WTC11 (cell line): ENCODE measurements at regions not wholly inside any gene's neighbourhood (a gene's known extent, or its start where the extent isn't known, plus 50 kb on each side); places are given as distances from the start of the nearest gene placed in this dataset.
"Not testable (repeated sequence)": the region's sequence is repeated elsewhere in the genome, so short reads cannot be mapped to it uniquely, and the experiment has no call there.

Experiments used
- ATAC-seq: fragments of 200-7000 bp; cut with Tn5 transposase; 2 replicates; pipeline ENCODE4 v1.10.0; 2021; ENCODE audit warnings: mild to moderate bottlenecking, moderate library complexity
- CTCF ChIA-PET: fragments of 300-600 bp; sonication (Branson Sonifier 250); formaldehyde crosslinking; loops from one replicate; lab custom pipeline; 2021; ENCODE audit warnings: antibody characterized with exemption; lab: Charles Lee
- POLR2A ChIA-PET: fragments of 350-600 bp; sonication (Branson Sonifier 250); formaldehyde crosslinking; loops from one replicate; lab custom pipeline; 2021; ENCODE audit warnings: antibody characterized with exemption; lab: Charles Lee
- DNase-seq: peaks from one replicate; pipeline ENCODE4 v3.0.0; 2021; ENCODE audit warnings: low spot score
- H3K27ac Mint-ChIP-seq: 2 replicates; pipeline ENCODE4 v1.8.0; 2021; ENCODE audit warnings: mixed read lengths
- H3K27me3 Mint-ChIP-seq: 2 replicates; pipeline ENCODE4 v1.8.0; 2021; ENCODE audit warnings: low read depth, mild to moderate bottlenecking, moderate library complexity, mixed read lengths
- H3K36me3 Mint-ChIP-seq: 2 replicates; pipeline ENCODE4 v1.8.0; 2021; ENCODE audit warnings: mixed read lengths
- H3K4me1 Mint-ChIP-seq: 2 replicates; pipeline ENCODE4 v1.8.0; 2022; ENCODE audit warnings: mixed read lengths
- H3K4me3 Mint-ChIP-seq: 2 replicates; pipeline ENCODE4 v1.8.0; 2021; ENCODE audit warnings: mild to moderate bottlenecking, moderate library complexity, mixed read lengths
- H3K9me3 Mint-ChIP-seq: 2 replicates; pipeline ENCODE4 v1.8.0; 2021; ENCODE audit warnings: mixed read lengths
- AR ChIP-seq: fragments of 250-450 bp; sonication (Bioruptor Pico); IDR thresholded peaks from 2 replicates; pipeline ENCODE4 v1.9.0; 2021; ENCODE audit warnings: mild to moderate bottlenecking
- ATF3 ChIP-seq: sonication (generic); formaldehyde crosslinking; conservative IDR thresholded peaks from 2 replicates; pipeline ENCODE4 v1.8.1; 2022; ENCODE audit warnings: mild to moderate bottlenecking, missing genetic modification reagents
- ATF6 ChIP-seq: sonication (generic); formaldehyde crosslinking; IDR thresholded peaks from 2 replicates; pipeline ENCODE4 v1.8.1; 2023; ENCODE audit warnings: mild to moderate bottlenecking, missing genetic modification reagents
- CBFB ChIP-seq: sonication (generic); formaldehyde crosslinking; IDR thresholded peaks from 2 replicates; pipeline ENCODE4 v1.8.1; 2022; ENCODE audit warnings: mild to moderate bottlenecking, low read depth, missing genetic modification reagents
- CDX4 ChIP-seq: fragments of 250-450 bp; sonication (Bioruptor Pico); IDR thresholded peaks from 2 replicates; pipeline ENCODE4 v1.9.0; 2021; ENCODE audit warnings: moderate library complexity, mild to moderate bottlenecking, inconsistent platforms, borderline replicate concordance
- CREM ChIP-seq: sonication (generic); formaldehyde crosslinking; IDR thresholded peaks from 2 replicates; pipeline ENCODE4 v1.8.1; 2022; ENCODE audit warnings: mild to moderate bottlenecking, missing genetic modification reagents, moderate library complexity
- CTCF ChIP-seq: fragments of 200-600 bp; IDR thresholded peaks from 2 replicates; pipeline ENCODE4 v1.8.0; 2022; ENCODE audit warnings: antibody characterized with exemption
- EMX1 ChIP-seq: fragments of 250-450 bp; sonication (Bioruptor Pico); IDR thresholded peaks from 2 replicates; pipeline ENCODE4 v1.8.0; 2021; ENCODE audit warnings: mild to moderate bottlenecking
- ESRRA ChIP-seq: sonication (generic); formaldehyde crosslinking; IDR thresholded peaks from 2 replicates; pipeline ENCODE4 v1.8.1; 2022; ENCODE audit warnings: mild to moderate bottlenecking, missing genetic modification reagents, borderline replicate concordance
- FOXP1 ChIP-seq: sonication (generic); formaldehyde crosslinking; IDR thresholded peaks from 2 replicates; pipeline ENCODE4 v1.8.0; 2022; ENCODE audit warnings: missing genetic modification reagents, mild to moderate bottlenecking, moderate library complexity, borderline replicate concordance
- GABPB1 ChIP-seq: sonication (generic); formaldehyde crosslinking; IDR thresholded peaks from 2 replicates; pipeline ENCODE4 v1.8.1; 2023; ENCODE audit warnings: mild to moderate bottlenecking, missing genetic modification reagents
- GTF2I ChIP-seq: fragments of 250-450 bp; sonication (Bioruptor Pico); conservative IDR thresholded peaks from 2 replicates; pipeline ENCODE4 v1.4.0; 2021; ENCODE audit warnings: mild to moderate bottlenecking
- HMGA2 ChIP-seq: fragments of 250-450 bp; sonication (Bioruptor Pico); IDR thresholded peaks from 2 replicates; pipeline ENCODE4 v1.4.0; 2021; ENCODE audit warnings: mild to moderate bottlenecking, moderate library complexity
- JUN ChIP-seq: sonication (generic); formaldehyde crosslinking; IDR thresholded peaks from 2 replicates; pipeline ENCODE4 v1.8.0; 2023; ENCODE audit warnings: mild to moderate bottlenecking, missing genetic modification reagents
- MXD4 ChIP-seq: fragments of 250-450 bp; sonication (Bioruptor Pico); IDR thresholded peaks from 2 replicates; pipeline ENCODE4 v1.8.0; 2021; ENCODE audit warnings: mild to moderate bottlenecking, moderate library complexity, borderline replicate concordance
- OVOL2 ChIP-seq: fragments of 250-450 bp; sonication (Bioruptor Pico); IDR thresholded peaks from 2 replicates; pipeline ENCODE4 v1.9.0; 2021; ENCODE audit warnings: mild to moderate bottlenecking, borderline replicate concordance
- PREB ChIP-seq: sonication (generic); formaldehyde crosslinking; IDR thresholded peaks from 2 replicates; pipeline ENCODE4 v1.8.1; 2022; ENCODE audit warnings: mild to moderate bottlenecking, missing genetic modification reagents, moderate library complexity, borderline replicate concordance
- SMAD3 ChIP-seq: sonication (generic); formaldehyde crosslinking; IDR thresholded peaks from 2 replicates; pipeline ENCODE4 v1.8.0; 2022; ENCODE audit warnings: missing genetic modification reagents, mild to moderate bottlenecking, borderline replicate concordance
- SP1 ChIP-seq: sonication (generic); formaldehyde crosslinking; conservative IDR thresholded peaks from 2 replicates; pipeline ENCODE4 v1.8.1; 2022; ENCODE audit warnings: missing genetic modification reagents
- TCF7 ChIP-seq: sonication (generic); formaldehyde crosslinking; IDR thresholded peaks from 2 replicates; pipeline ENCODE4 v1.8.0; 2022; ENCODE audit warnings: mild to moderate bottlenecking, low read depth, missing genetic modification reagents, moderate library complexity
- ZBTB21 ChIP-seq: sonication (generic); formaldehyde crosslinking; IDR thresholded peaks from 2 replicates; pipeline ENCODE4 v1.8.1; 2023; ENCODE audit warnings: mild to moderate bottlenecking, missing genetic modification reagents, borderline replicate concordance
- ZMAT4 ChIP-seq: fragments of 250-450 bp; sonication (Bioruptor Pico); IDR thresholded peaks from 2 replicates; pipeline ENCODE4 v1.9.0; 2021; ENCODE audit warnings: mild to moderate bottlenecking
- ZNF219 ChIP-seq: sonication (generic); formaldehyde crosslinking; IDR thresholded peaks from 2 replicates; pipeline ENCODE4 v1.8.0; 2023; ENCODE audit warnings: missing genetic modification reagents, mild to moderate bottlenecking, borderline replicate concordance
- ZNF232 ChIP-seq: sonication (generic); formaldehyde crosslinking; IDR thresholded peaks from 2 replicates; pipeline ENCODE4 v1.8.0; 2022; ENCODE audit warnings: mild to moderate bottlenecking, missing genetic modification reagents
- ZNF396 ChIP-seq: fragments of 250-450 bp; sonication (Bioruptor Pico); IDR thresholded peaks from 2 replicates; pipeline ENCODE4 v1.8.0; 2021; ENCODE audit warnings: mild to moderate bottlenecking, moderate library complexity, borderline replicate concordance
- ZNF416 ChIP-seq: fragments of 250-450 bp; sonication (Bioruptor Pico); IDR thresholded peaks from 2 replicates; pipeline ENCODE4 v1.9.0; 2021; ENCODE audit warnings: mild to moderate bottlenecking, inconsistent platforms
- ZNF423 ChIP-seq: fragments of 250-450 bp; sonication (Bioruptor Pico); IDR thresholded peaks from 2 replicates; pipeline ENCODE4 v2.1.2; 2022; ENCODE audit warnings: mild to moderate bottlenecking, moderate library complexity

- no peaks in the 10 kb centered on the region for H3K27me3 Mint-ChIP-seq
- H3K36me3 Mint-ChIP-seq = no peaks in the 10 kb centered on the region
- ChIA-PET POLR2A (no interaction called here), CTCF (no interaction called here)
- no peaks in the 10 kb centered on the region for H3K9me3 Mint-ChIP-seq
- TF ChIP-seq CDX4 = no peak
- no peak for TF ChIP-seq ESRRA (CRISPR knock-in tag)
- no peak for TF ChIP-seq ZNF423 (CRISPR knock-in tag)
- TF ChIP-seq OVOL2 (CRISPR knock-in tag) = no peak
- no peak for TF ChIP-seq ZNF232 (CRISPR knock-in tag)
- TF ChIP-seq HMGA2 (CRISPR knock-in tag) = no peak
- no peak for TF ChIP-seq JUN
- no peak for TF ChIP-seq ATF6 (CRISPR knock-in tag)
- no peak for TF ChIP-seq CBFB (CRISPR knock-in tag)
- TF ChIP-seq MXD4 (CRISPR knock-in tag) = no peak
- no peak for TF ChIP-seq SP1 (CRISPR knock-in tag)
- no peak for TF ChIP-seq ZNF396
- no peak for TF ChIP-seq FOXP1 (CRISPR knock-in tag)
- no peak for TF ChIP-seq ATF3
- TF ChIP-seq ZNF416 (CRISPR knock-in tag) = no peak
- TF ChIP-seq ZBTB21 (CRISPR knock-in tag) = no peak
- TF ChIP-seq CTCF = no peak
- TF ChIP-seq SMAD3 (CRISPR knock-in tag) = no peak
- H3K27ac Mint-ChIP-seq = no peak overlapping the region
- ATAC-seq (no peak), DNase-seq (no peak)
- H3K4me3 Mint-ChIP-seq = no peak overlapping the region
- no peaks in the 10 kb centered on the region for H3K4me1 Mint-ChIP-seq
Measured at GRCh38 chrX:121763671-121764070, 716.3 kb downstream of the GLUD2 start.

GRCh38 chrX:121768210-121768609, 720.8 kb downstream of the GLUD2 start:
- H3K4me3 Mint-ChIP-seq, H3K4me1 Mint-ChIP-seq, H3K9me3 Mint-ChIP-seq, DNase-seq, CTCF ChIA-PET, H3K27me3 Mint-ChIP-seq, H3K36me3 Mint-ChIP-seq, H3K27ac Mint-ChIP-seq, POLR2A ChIA-PET, ATAC-seq: not testable (repeated sequence)

- Mint-ChIP-seq H3K4me1 (peaks cover 5% of the 10 kb centered on the region; the same call in 1 of the 2 replicates), H3K27me3 (no peaks in the 10 kb centered on the region), H3K27ac (no peak overlapping the region), H3K9me3 (no peaks in the 10 kb centered on the region), H3K36me3 (no peaks in the 10 kb centered on the region), H3K4me3 (no peak overlapping the region)
- ChIA-PET POLR2A (no interaction called here), CTCF (no interaction called here)
- ATAC-seq = no peak
- no peak for DNase-seq
- TF ChIP-seq TCF7 = no peak
- no peak for TF ChIP-seq GTF2I (CRISPR knock-in tag)
- no peak for TF ChIP-seq EMX1
- no peak for TF ChIP-seq CREM (CRISPR knock-in tag)
- no peak for TF ChIP-seq ZNF423 (CRISPR knock-in tag)
- no peak for TF ChIP-seq ZMAT4 (CRISPR knock-in tag)
- no peak for TF ChIP-seq JUN
- no peak for TF ChIP-seq GABPB1 (CRISPR knock-in tag)
- no peak for TF ChIP-seq AR (CRISPR knock-in tag)
- no peak for TF ChIP-seq PREB (CRISPR knock-in tag)
- TF ChIP-seq ZNF219 (CRISPR knock-in tag) = no peak
Measured at GRCh38 chrX:121781991-121782390, 734.6 kb downstream of the GLUD2 start.
